Transverse colon (tissue), 4 donors: ENCODE measurements at regions not wholly inside any gene's neighbourhood (a gene's known extent, or its start where the extent isn't known, plus 50 kb on each side); places are given as distances from the start of the nearest gene placed in this dataset.

ENCODE experiments used
- DNase-seq: peaks from one replicate; pipeline ENCODE4 v3.0.0-alpha.2; 2019
- H3K27ac ChIP-seq, 4 donors: fragments of 200-600 bp; sonication (generic); 2 replicates each; pipeline ENCODE4 v1.5.1; 2016 to 2018; ENCODE audit warnings: inconsistent platforms in 4 of 4
- H3K27me3 ChIP-seq: fragments of 200-600 bp; sonication (generic); 2 replicates; pipeline ENCODE4 v1.5.1; 2017; ENCODE audit warnings: inconsistent platforms
- H3K36me3 ChIP-seq, 4 donors: fragments of 200-600 bp; sonication (generic); 2 replicates each; pipeline ENCODE4 v1.5.1; 2017 to 2019; ENCODE audit warnings: inconsistent platforms in 4 of 4
- H3K4me1 ChIP-seq, 4 donors: fragments of 200-600 bp; sonication (generic); 2 replicates each; pipeline ENCODE4 v1.5.1; 2017 to 2020; ENCODE audit warnings: inconsistent platforms in 4 of 4
- H3K4me3 ChIP-seq, 4 donors: fragments of 200-600 bp; sonication (generic); 1 replicate in 1 of 4; 2 replicates in 3 of 4; pipeline versions ENCODE4 v1.5.1 to v1.6.1; 2017 to 2019; ENCODE audit warnings: inconsistent platforms in 4 of 4
- H3K9me3 ChIP-seq, 2 donors: fragments of 200-600 bp; sonication (generic); 2 replicates each; pipeline ENCODE4 v1.5.1; 2017 to 2019; ENCODE audit warnings: inconsistent platforms in 2 of 2
- EP300 ChIP-seq: sonication (generic); formaldehyde crosslinking; IDR thresholded peaks from one replicate; pipeline ENCODE4 v1.6.1; 2017; ENCODE audit warnings: antibody characterized with exemption, low read depth
- POLR2A ChIP-seq: fragments of 450-650 bp; IDR thresholded peaks from one replicate; pipeline ENCODE4 v1.6.1; 2016; ENCODE audit warnings: antibody characterized with exemption, mild to moderate bottlenecking, moderate library complexity
- POLR2AphosphoS5 ChIP-seq, 3 donors: sonication (generic); formaldehyde crosslinking; IDR thresholded peaks; one replicate each; pipeline ENCODE4 v1.6.1; 2016; ENCODE audit warnings: antibody characterized with exemption in 3 of 3
- WGBS, 2 donors: methylation state at CpG; one replicate each; pipeline ENCODE4 v1.1.5; 2018; ENCODE audit warnings: low coverage in 1 of 2; 5-methylcytosine and 5-hydroxymethylcytosine counted together
- in situ Hi-C, 4 donors: fragments of 200-750 bp; cut with MboI; loops; one replicate each; pipeline versions ENCODE4 v1.15.0 to v1.15.1; 2017; ENCODE audit warnings: low sequenced_read_pairs in 3 of 4, low pct_ligation_motif_present in 1 of 4, low pct_unique_long_range_greater_than_20kb in 1 of 4
- intact Hi-C: fragments of 100-400 bp; cut with DNase I; formaldehyde crosslinking; loops from one replicate; pipeline ENCODE4 v1.15.1; 2023; ENCODE audit warnings: low total_unique reads
- TF ChIP-seq, protein P1 (sequence below), 5 experiments: fragments of 200-600 bp in 3 of 5; fragments of 450-650 bp in 2 of 5; sonication (generic) in 3 of 5; IDR thresholded peaks; 1 replicate in 2 of 5; 2 replicates in 3 of 5; pipeline ENCODE4 v1.5.1; 2016 to 2017; ENCODE audit warnings: antibody characterized with exemption in 5 of 5, inconsistent platforms in 3 of 5, mild to moderate bottlenecking in 2 of 5, moderate library complexity in 1 of 5

DNA sequence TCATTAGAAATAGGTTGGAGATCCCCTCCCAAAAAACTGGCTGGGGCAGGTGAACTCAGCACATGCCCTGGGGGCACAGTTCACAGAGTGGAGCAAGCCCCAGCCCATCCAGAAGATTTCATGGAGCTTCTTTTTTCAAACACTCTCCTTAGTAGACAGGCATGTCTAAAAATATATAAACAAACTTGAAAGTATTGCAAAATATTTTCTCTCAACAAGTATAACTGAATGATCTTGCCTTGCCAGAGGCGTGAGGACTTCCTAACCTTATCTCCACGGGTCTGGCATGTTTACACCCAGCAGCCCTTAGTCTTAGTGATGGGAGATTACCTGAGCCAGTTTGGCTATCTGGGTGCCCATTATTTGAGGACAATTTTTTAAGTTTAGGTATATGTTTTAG, 107.1 kb downstream of the QRSL1 start:
- in situ Hi-C loops: no loop called here
- WGBS, 2 donors: 54 to 83% methylated on average over 1 to 2 of the region's 2 CpGs
- no peaks in the 10 kb centered on the region for H3K27me3 ChIP-seq

DNA sequence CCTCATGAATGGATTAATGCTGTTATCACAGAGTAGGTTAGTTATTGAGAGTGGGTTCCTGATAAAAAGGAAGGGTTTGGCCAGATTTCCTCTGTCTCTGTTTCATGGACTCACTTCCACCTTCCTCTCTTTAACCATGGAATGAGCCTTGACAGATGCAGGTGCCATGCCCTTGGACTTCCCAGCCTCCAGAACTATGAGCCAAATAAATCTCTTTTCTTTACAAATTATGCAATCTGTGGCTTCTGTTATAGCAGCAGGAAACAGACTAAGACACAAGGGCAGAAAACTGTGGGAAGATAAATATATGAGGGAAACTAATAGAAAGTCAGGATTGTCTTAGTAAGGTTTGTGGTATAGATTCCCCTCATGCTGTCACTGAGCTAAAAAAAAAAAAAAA, 106.5 kb downstream of the QRSL1 start:
- no peak overlapping the region for H3K27ac ChIP-seq
- DNase-seq: no peak
- H3K36me3 ChIP-seq: no peaks in the 10 kb centered on the region
- in situ Hi-C loops: no loop called here
- no peaks in the 10 kb centered on the region for H3K27me3 ChIP-seq
- TF ChIP-seq POLR2A (no peak), POLR2AphosphoS5 (IDR thresholded peaks at IDR 0.05) (no peak), EP300 (no peak)
- TF ChIP-seq, protein P1, sequence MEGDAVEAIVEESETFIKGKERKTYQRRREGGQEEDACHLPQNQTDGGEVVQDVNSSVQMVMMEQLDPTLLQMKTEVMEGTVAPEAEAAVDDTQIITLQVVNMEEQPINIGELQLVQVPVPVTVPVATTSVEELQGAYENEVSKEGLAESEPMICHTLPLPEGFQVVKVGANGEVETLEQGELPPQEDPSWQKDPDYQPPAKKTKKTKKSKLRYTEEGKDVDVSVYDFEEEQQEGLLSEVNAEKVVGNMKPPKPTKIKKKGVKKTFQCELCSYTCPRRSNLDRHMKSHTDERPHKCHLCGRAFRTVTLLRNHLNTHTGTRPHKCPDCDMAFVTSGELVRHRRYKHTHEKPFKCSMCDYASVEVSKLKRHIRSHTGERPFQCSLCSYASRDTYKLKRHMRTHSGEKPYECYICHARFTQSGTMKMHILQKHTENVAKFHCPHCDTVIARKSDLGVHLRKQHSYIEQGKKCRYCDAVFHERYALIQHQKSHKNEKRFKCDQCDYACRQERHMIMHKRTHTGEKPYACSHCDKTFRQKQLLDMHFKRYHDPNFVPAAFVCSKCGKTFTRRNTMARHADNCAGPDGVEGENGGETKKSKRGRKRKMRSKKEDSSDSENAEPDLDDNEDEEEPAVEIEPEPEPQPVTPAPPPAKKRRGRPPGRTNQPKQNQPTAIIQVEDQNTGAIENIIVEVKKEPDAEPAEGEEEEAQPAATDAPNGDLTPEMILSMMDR (IDR thresholded peaks at IDR 0.05): no peak
- intact Hi-C loops: no loop called here
- H3K4me3 ChIP-seq: no peak overlapping the region
- H3K4me1 ChIP-seq: peaks cover 0 to 23% (median 13%) of the 10 kb centered on the region in 4 donors
- H3K9me3 ChIP-seq: peaks cover 8 to 9% of the 10 kb centered on the region in 2 donors

More for the DNA sequence above, 107.1 kb downstream of the QRSL1 start:
- Histone ChIP-seq H3K36me3 (no peaks in the 10 kb centered on the region), H3K9me3 (peaks cover 8 to 9% of the 10 kb centered on the region in 2 donors), H3K27ac (no peak overlapping the region), H3K4me1 (peaks cover 0 to 26% (median 13%) of the 10 kb centered on the region in 4 donors), H3K4me3 (no peak overlapping the region)
- no peak for DNase-seq
- TF ChIP-seq POLR2AphosphoS5 (IDR thresholded peaks at IDR 0.05) (no peak), POLR2A (no peak), EP300 (no peak)
- TF ChIP-seq, protein P1 (IDR thresholded peaks at IDR 0.05): no peak
- intact Hi-C loops: no loop called here

DNA sequence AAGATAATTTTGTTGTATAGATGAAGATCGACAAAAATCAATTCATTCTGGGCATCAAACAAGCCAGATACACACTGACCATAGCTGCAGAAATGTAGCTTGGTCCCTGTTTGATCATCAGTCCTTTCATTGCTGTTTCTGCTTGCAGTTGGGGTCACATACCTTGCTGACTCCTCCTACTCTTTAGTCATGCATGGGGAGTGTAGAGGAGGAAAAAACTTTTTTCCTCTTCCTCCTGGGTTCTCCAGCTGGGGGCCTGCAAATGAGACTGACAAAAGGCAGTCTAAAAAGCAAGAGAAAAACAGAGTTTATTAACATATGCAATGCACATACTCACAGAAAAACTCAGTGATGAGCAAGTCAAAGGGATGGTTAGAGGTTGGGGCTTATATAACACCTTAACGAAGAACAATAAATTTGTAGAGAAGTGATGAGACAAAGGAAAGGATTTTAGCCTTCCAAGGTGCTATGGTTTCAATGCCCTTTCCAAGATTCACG, 105.8 kb downstream of the QRSL1 start:
- Histone ChIP-seq H3K27ac (no peak overlapping the region), H3K4me1 (peaks cover 0 to 29% (median 17%) of the 10 kb centered on the region in 4 donors), H3K27me3 (no peaks in the 10 kb centered on the region), H3K36me3 (no peaks in the 10 kb centered on the region), H3K4me3 (no peak overlapping the region), H3K9me3 (peaks cover 8 to 9% of the 10 kb centered on the region in 2 donors)
- intact Hi-C loops: no loop called here
- no peak for DNase-seq
- 79% methylated on average over 3 of the region's 3 CpGs for WGBS, 2 donors
- in situ Hi-C loops: no loop called here
- TF ChIP-seq POLR2A (no peak), POLR2AphosphoS5 (IDR thresholded peaks at IDR 0.05) (no peak), EP300 (no peak)
- TF ChIP-seq, protein P1 (IDR thresholded peaks at IDR 0.05): no peak

DNA sequence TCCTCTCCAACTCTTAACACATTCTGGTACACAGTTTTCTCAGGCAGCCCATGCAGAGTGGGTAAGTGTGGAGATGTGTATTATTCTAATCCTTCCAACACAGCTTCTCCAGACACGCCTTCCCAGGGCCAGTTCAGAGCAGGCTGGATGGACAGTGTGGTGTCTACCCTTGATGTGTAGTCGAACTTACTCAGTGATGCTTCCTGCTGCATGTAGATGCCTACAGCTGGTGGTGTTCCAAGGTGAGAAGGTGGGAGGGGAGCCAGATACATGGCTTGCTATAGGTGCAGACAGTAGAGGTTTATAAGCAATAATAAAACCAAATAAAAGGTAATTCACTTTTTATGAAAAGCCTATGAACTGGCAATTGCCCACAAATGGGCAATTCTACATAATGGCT, 104.0 kb downstream of the QRSL1 start:
- intact Hi-C loops: no loop called here
- H3K9me3 ChIP-seq: peaks cover 8 to 9% of the 10 kb centered on the region in 2 donors
- peaks cover 0 to 33% (median 22%) of the 10 kb centered on the region in 4 donors for H3K4me1 ChIP-seq
- TF ChIP-seq POLR2A (no peak), EP300 (no peak), POLR2AphosphoS5 (IDR thresholded peaks at IDR 0.05) (peak; percentile 24 to 78 (median 25))
- in situ Hi-C loops: no loop called here
- 58 to 70% methylated on average over 2 of the region's 2 CpGs for WGBS, 2 donors
- no peak overlapping the region for H3K4me3 ChIP-seq
- H3K27me3 ChIP-seq: no peaks in the 10 kb centered on the region
- H3K36me3 ChIP-seq: no peaks in the 10 kb centered on the region
- DNase-seq: peak; percentile 78
- H3K27ac ChIP-seq: peak overlapping the region; percentile 61 to 84 (median 77)

DNA sequence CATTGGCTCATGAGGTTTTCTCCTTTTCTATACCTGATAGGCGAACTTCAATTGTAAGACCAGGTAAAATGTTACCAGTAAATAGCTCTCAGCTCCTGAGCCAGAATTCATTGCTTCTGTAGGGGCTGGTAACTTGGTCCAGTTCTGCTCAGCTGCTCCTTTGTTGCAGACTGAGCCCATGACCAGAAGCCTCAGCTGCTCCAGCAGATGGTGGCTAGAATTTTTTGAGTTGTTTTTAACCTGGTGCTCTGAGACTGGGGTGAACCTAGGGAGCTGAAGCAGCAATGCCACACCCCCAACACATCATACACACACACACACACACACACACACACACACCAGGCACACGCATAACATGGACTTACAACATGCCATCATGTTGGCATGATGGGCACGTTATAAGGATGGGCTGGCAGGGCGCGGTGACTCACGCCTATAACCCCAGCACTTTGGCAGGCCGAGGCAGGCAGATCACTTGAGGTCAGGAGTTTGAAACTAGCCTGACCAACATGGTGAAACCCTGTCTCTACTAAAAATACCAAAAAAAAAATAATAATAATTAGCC, 103.1 kb downstream of the QRSL1 start:
- 74 to 88% methylated on average over 1 to 7 of the region's 7 CpGs for WGBS, 2 donors
- intact Hi-C loops: no loop called here

More for the DNA sequence above, 103.1 kb downstream of the QRSL1 start:
- in situ Hi-C loops: no loop called here
- H3K36me3 ChIP-seq: no peaks in the 10 kb centered on the region
- TF ChIP-seq POLR2A (no peak), EP300 (no peak), POLR2AphosphoS5 (IDR thresholded peaks at IDR 0.05) (no peak)
- TF ChIP-seq, protein P1 (IDR thresholded peaks at IDR 0.05): no peak
- H3K4me3 ChIP-seq: no peak overlapping the region
- H3K27ac ChIP-seq: peak overlapping the region; percentile 61 to 84 (median 77)
- H3K27me3 ChIP-seq: no peaks in the 10 kb centered on the region
- peaks cover 8 to 9% of the 10 kb centered on the region in 2 donors for H3K9me3 ChIP-seq
- peak; percentile 29 for DNase-seq
- H3K4me1 ChIP-seq: peaks cover 0 to 39% (median 22%) of the 10 kb centered on the region in 4 donors
